ENCODE measurements at regions not wholly inside any gene's neighbourhood (a gene's known extent, or its start where the extent isn't known, plus 50 kb on each side); places are given as distances from the start of the nearest gene placed in this dataset.
A peak's percentile ranks its signal among the peaks of the same experiment; 100 is the strongest.

GRCh38 chr16:72332926-72333325 is 161.0 kb upstream of the PMFBP1 start:
- no peaks in the 10 kb centered on the region for H3K4me1 ChIP-seq
- H3K27me3 ChIP-seq = no peaks in the 10 kb centered on the region
- no peaks in the 10 kb centered on the region for H3K36me3 ChIP-seq
- intact Hi-C loops (cut with DNase I) = no loop called here
- TF ChIP-seq POLR2AphosphoS5 (IDR thresholded peaks at IDR 0.05) = no peak
- no peak for TF ChIP-seq CTCF (IDR thresholded peaks at IDR 0.05)
- TF ChIP-seq POLR2A (IDR thresholded peaks at IDR 0.05) = no peak
- TF ChIP-seq EP300 (IDR thresholded peaks at IDR 0.05) = no peak
- no peak for DNase-seq
- no peak overlapping the region for H3K4me3 ChIP-seq
- peaks cover 0 to 3% (median 0%) of the 10 kb centered on the region in 4 donors for H3K9me3 ChIP-seq
- 67 to 98% methylated on average over 2 of the region's 2 CpGs for WGBS, 2 donors
- H3K27ac ChIP-seq = no peak overlapping the region

- Histone ChIP-seq H3K27ac (no peak overlapping the region), H3K4me3 (no peak overlapping the region), H3K4me1 (no peaks in the 10 kb centered on the region), H3K27me3 (no peaks in the 10 kb centered on the region), H3K36me3 (no peaks in the 10 kb centered on the region), H3K9me3 (no peaks in the 10 kb centered on the region)
- DNase-seq = no peak
- intact Hi-C loops (cut with DNase I) = no loop called here
- 88 to 95% methylated on average over 7 of the region's 7 CpGs for WGBS, 2 donors
- TF ChIP-seq POLR2A (IDR thresholded peaks at IDR 0.05) = no peak
- TF ChIP-seq CTCF (IDR thresholded peaks at IDR 0.05) = no peak
- TF ChIP-seq POLR2AphosphoS5 (IDR thresholded peaks at IDR 0.05) = no peak
- no peak for TF ChIP-seq EP300 (IDR thresholded peaks at IDR 0.05)
Observed at GRCh38 chr16:72324578-72324977, 152.6 kb upstream of the PMFBP1 start.

- no peak for TF ChIP-seq CTCF (IDR thresholded peaks at IDR 0.05)
- peak in 2 of 4 donors; percentile 1 to 9 for TF ChIP-seq EP300 (IDR thresholded peaks at IDR 0.05)
- peak in 3 of 4 donors; percentile 36 to 64 (median 62) for TF ChIP-seq POLR2AphosphoS5 (IDR thresholded peaks at IDR 0.05)
- TF ChIP-seq POLR2A (IDR thresholded peaks at IDR 0.05) = no peak
- no peaks in the 10 kb centered on the region for H3K36me3 ChIP-seq
- peaks cover 0 to 7% (median 3%) of the 10 kb centered on the region in 4 donors for H3K4me1 ChIP-seq
- intact Hi-C loops (cut with DNase I) = no loop called here
- H3K9me3 ChIP-seq = no peaks in the 10 kb centered on the region
- H3K27ac ChIP-seq = peak overlapping the region in 2 of 4 donors; percentile 32 to 35
- H3K27me3 ChIP-seq = no peaks in the 10 kb centered on the region
- H3K4me3 ChIP-seq = no peak overlapping the region
- WGBS, 2 donors = 44 to 78% methylated on average over 2 of the region's 2 CpGs
- no peak for DNase-seq
Observed at GRCh38 chr16:72317446-72317845, 145.5 kb upstream of the PMFBP1 start.

- Histone ChIP-seq H3K4me1 (peaks cover 0 to 7% (median 3%) of the 10 kb centered on the region in 4 donors), H3K36me3 (no peaks in the 10 kb centered on the region), H3K27ac (no peak overlapping the region), H3K9me3 (no peaks in the 10 kb centered on the region), H3K4me3 (no peak overlapping the region), H3K27me3 (no peaks in the 10 kb centered on the region)
- 64 to 82% methylated on average over 2 of the region's 2 CpGs for WGBS, 2 donors
- intact Hi-C loops (cut with DNase I) = no loop called here
- DNase-seq = no peak
- TF ChIP-seq EP300 (IDR thresholded peaks at IDR 0.05) = no peak
- TF ChIP-seq CTCF (IDR thresholded peaks at IDR 0.05) = no peak
- TF ChIP-seq POLR2A (IDR thresholded peaks at IDR 0.05) = no peak
Observed at GRCh38 chr16:72313903-72314302, 141.9 kb upstream of the PMFBP1 start.

GRCh38 chr16:72312828-72313227 is 140.9 kb upstream of the PMFBP1 start:
- no peak for DNase-seq
- WGBS, 2 donors = 76 to 85% methylated on average over 4 of the region's 4 CpGs
- Histone ChIP-seq H3K4me1 (peaks cover 0 to 6% (median 2%) of the 10 kb centered on the region in 4 donors), H3K4me3 (no peak overlapping the region), H3K9me3 (no peaks in the 10 kb centered on the region), H3K27ac (no peak overlapping the region), H3K36me3 (no peaks in the 10 kb centered on the region), H3K27me3 (no peaks in the 10 kb centered on the region)
- intact Hi-C loops (cut with DNase I) = no loop called here
- no peak for TF ChIP-seq POLR2AphosphoS5 (IDR thresholded peaks at IDR 0.05)
- TF ChIP-seq CTCF (IDR thresholded peaks at IDR 0.05) = no peak
- TF ChIP-seq EP300 (IDR thresholded peaks at IDR 0.05) = no peak
- no peak for TF ChIP-seq POLR2A (IDR thresholded peaks at IDR 0.05)

Data from sigmoid colon (tissue), 6 donors.